Suprapubic skin (tissue), 4 donors: ENCODE measurements at regions not wholly inside any gene's neighbourhood (a gene's known extent, or its start where the extent isn't known, plus 50 kb on each side); places are given as distances from the start of the nearest gene placed in this dataset.

Experiments
- CTCF ChIP-seq, 2 donors: fragments of 200-600 bp in 1 of 2; fragments of 450-650 bp in 1 of 2; sonication (generic) in 1 of 2; IDR thresholded peaks; one replicate each; pipeline ENCODE4 v1.5.1; 2016 to 2019; ENCODE audit warnings: antibody characterized with exemption in 2 of 2, mild to moderate bottlenecking in 1 of 2, moderate library complexity in 1 of 2
- EP300 ChIP-seq: sonication (generic); formaldehyde crosslinking; IDR thresholded peaks from one replicate; pipeline ENCODE4 v1.6.1; 2017; ENCODE audit warnings: antibody characterized with exemption
- POLR2A ChIP-seq, 2 donors: fragments of 450-650 bp; IDR thresholded peaks; one replicate each; pipeline ENCODE4 v1.6.1; 2017; ENCODE audit warnings: antibody characterized with exemption in 2 of 2, mild to moderate bottlenecking in 2 of 2, moderate library complexity in 2 of 2
- POLR2AphosphoS5 ChIP-seq, 3 donors: sonication (generic); formaldehyde crosslinking; IDR thresholded peaks; one replicate each; pipeline ENCODE4 v1.6.1; 2017; ENCODE audit warnings: antibody characterized with exemption in 3 of 3

GRCh38 chr4:170581969-170582368, 492.2 kb upstream of the AADAT start:
- no peak for TF ChIP-seq CTCF (IDR thresholded peaks at IDR 0.05)
- no peak for TF ChIP-seq POLR2AphosphoS5 (IDR thresholded peaks at IDR 0.05)
- no peak for TF ChIP-seq POLR2A (IDR thresholded peaks at IDR 0.05)
- no peak for TF ChIP-seq EP300
